Type B pancreatic cell (in vitro differentiated cells): ENCODE measurements at regions not wholly inside any gene's neighbourhood (a gene's known extent, or its start where the extent isn't known, plus 50 kb on each side); places are given as distances from the start of the nearest gene placed in this dataset.

Experiments
- DNase-seq: peaks from one replicate; pipeline ENCODE4 v3.0.0; 2021; ENCODE audit warnings: mixed read lengths; ENCODE audit not compliant: unreplicated experiment; ENCODE audit errors: extremely low spot score
- H3K27ac Mint-ChIP-seq: 2 replicates; pipeline ENCODE4 v1.8.0; 2021; ENCODE audit warnings: mild to moderate bottlenecking, mixed read lengths
- H3K27me3 Mint-ChIP-seq: 2 replicates; pipeline ENCODE4 v1.8.0; 2021; ENCODE audit warnings: mixed read lengths
- H3K36me3 Mint-ChIP-seq: 2 replicates; pipeline ENCODE4 v1.8.0; 2021; ENCODE audit warnings: mixed read lengths
- H3K4me1 Mint-ChIP-seq: one replicate; pipeline ENCODE4 v1.8.0; 2021; ENCODE audit warnings: mixed read lengths; ENCODE audit not compliant: unreplicated experiment
- H3K4me3 Mint-ChIP-seq: 2 replicates; pipeline ENCODE4 v1.8.0; 2021; ENCODE audit warnings: mild to moderate bottlenecking, mixed read lengths
- H3K9me3 Mint-ChIP-seq: 2 replicates; pipeline ENCODE4 v1.8.0; 2021; ENCODE audit warnings: mixed read lengths
- CTCF ChIP-seq: fragments of 200-600 bp; sonication (generic); conservative IDR thresholded peaks from 2 replicates; pipeline ENCODE4 v1.5.0; 2021; ENCODE audit warnings: antibody characterized with exemption, mild to moderate bottlenecking

DNA sequence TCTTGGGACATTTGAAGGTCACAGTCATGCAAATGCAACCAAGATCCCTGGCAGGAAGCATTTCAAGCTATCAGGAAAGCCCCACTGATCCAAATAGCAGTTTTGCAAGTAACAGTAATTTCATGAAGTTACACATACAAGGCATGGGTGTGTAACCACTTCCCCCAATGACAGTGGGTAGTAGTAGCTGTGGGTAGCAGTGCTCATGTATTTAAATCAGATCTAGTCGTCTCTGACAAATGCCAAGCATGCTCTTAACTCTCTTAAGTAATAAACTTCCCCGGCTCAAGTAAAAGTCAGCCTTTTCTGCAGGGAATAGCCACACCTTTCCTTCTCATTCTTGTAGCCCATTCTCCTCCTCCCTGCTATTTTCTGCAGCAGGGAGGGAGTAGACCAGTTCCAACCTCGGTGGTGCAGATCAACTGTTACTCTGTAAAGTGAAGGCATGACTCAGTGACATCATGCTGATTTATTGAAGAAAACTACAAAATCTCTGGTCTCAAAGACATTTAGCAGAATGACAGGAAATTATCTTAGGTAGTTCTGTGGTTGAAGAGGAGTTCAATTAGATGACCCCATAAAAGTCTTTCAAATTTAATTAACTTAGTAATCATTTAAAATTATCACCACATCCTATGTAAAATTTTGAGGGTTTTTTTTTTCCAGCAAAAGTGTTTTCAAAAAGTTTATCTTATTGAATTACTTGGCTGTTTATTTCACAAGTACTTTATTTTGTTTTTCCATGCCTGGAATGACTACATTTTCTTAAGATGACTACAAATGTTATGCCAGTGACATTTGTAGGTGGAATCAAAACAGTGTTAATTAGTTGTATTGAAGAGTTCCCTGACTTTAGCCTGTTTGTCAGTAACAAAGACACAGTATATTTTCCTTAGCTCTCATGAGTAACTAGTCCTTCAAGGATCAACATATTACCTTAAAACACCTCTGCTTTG lies 568.3 kb downstream of the INHBA start:
- Mint-ChIP-seq H3K27me3 (no peaks in the 10 kb centered on the region), H3K9me3 (no peaks in the 10 kb centered on the region), H3K4me3 (peak overlapping the region; percentile 50), H3K36me3 (no peaks in the 10 kb centered on the region), H3K27ac (peak overlapping the region; percentile 71), H3K4me1 (peaks cover 13% of the 10 kb centered on the region)
- DNase-seq: no peak
- TF ChIP-seq CTCF: no peak

GRCh38 chr7:41133690-41134299 lies 569.1 kb downstream of the INHBA start:
- H3K4me3 Mint-ChIP-seq: no peak overlapping the region
- H3K9me3 Mint-ChIP-seq: no peaks in the 10 kb centered on the region
- no peak for DNase-seq
- H3K27me3 Mint-ChIP-seq: no peaks in the 10 kb centered on the region
- no peaks in the 10 kb centered on the region for H3K36me3 Mint-ChIP-seq
- TF ChIP-seq CTCF: no peak
- H3K4me1 Mint-ChIP-seq: peaks cover 13% of the 10 kb centered on the region
- H3K27ac Mint-ChIP-seq: peak overlapping the region; percentile 71

DNA sequence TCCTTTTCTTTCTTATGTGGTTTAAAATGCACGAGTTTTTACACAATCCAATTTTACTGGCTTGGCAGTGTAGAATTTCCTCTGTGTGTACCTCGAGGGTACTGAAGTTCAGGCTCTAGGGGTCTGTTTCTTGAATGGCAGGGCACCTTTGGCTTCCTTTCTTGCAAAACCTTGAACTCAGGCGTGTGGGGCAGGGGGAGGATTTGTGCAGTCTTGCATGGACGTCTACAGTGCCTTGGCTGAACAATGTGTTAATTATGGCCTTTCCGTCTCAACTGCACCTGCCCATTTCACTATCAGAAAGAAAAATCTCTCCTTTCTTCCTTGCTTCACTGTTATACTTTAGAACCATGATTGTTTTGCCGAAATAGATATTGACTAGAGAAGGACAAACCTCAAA lies 570.9 kb downstream of the INHBA start:
- Mint-ChIP-seq H3K36me3 (no peaks in the 10 kb centered on the region), H3K27ac (no peak overlapping the region)
- no peak for TF ChIP-seq CTCF

GRCh38 chr7:41130561-41131236 lies 572.2 kb downstream of the INHBA start:
- no peak overlapping the region for H3K4me3 Mint-ChIP-seq
- no peaks in the 10 kb centered on the region for H3K27me3 Mint-ChIP-seq
- peaks cover 13% of the 10 kb centered on the region for H3K4me1 Mint-ChIP-seq
- no peak for TF ChIP-seq CTCF
- H3K36me3 Mint-ChIP-seq: no peaks in the 10 kb centered on the region
- DNase-seq: no peak
- H3K9me3 Mint-ChIP-seq: no peaks in the 10 kb centered on the region
- H3K27ac Mint-ChIP-seq: no peak overlapping the region

More for the DNA sequence above, 570.9 kb downstream of the INHBA start:
- no peak for DNase-seq
- Mint-ChIP-seq H3K4me1 (peaks cover 13% of the 10 kb centered on the region), H3K4me3 (no peak overlapping the region), H3K27me3 (no peaks in the 10 kb centered on the region), H3K9me3 (no peaks in the 10 kb centered on the region)

DNA sequence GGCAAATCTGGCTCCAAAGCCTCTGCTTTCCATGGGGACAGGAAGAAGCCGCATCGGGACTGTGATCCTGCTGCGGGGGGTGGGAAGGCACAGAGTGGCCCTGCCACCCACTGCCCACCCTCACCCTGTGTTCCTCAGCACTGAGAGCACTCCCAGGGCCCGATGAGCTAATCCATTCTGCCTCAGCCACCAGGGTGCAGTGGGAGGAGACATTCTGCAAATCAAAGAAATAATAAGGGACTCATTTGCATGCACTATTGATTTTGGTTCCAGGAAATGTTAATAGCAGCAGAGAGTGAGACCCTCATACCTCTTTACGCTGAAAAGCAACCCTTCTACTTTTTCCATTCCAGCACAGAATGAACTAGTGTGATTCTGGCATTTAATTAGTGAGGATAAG lies 572.8 kb downstream of the INHBA start:
- Mint-ChIP-seq H3K4me3 (no peak overlapping the region), H3K9me3 (no peaks in the 10 kb centered on the region), H3K27me3 (no peaks in the 10 kb centered on the region), H3K4me1 (peaks cover 13% of the 10 kb centered on the region), H3K36me3 (no peaks in the 10 kb centered on the region), H3K27ac (no peak overlapping the region)
- no peak for TF ChIP-seq CTCF
- no peak for DNase-seq
